RWPE2 (cell line): ENCODE measurements at regions not wholly inside any gene's neighbourhood (a gene's known extent, or its start where the extent isn't known, plus 50 kb on each side); places are given as distances from the start of the nearest gene placed in this dataset.
A peak's percentile ranks its signal among the peaks of the same experiment; 100 is the strongest.

ENCODE experiments used
- ATAC-seq: fragments of 200-7000 bp; cut with Tn5 transposase; 3 replicates; pipeline ENCODE4 v1.9.1; 2021; ENCODE audit warnings: low read depth
- DNase-seq: peaks from one replicate; pipeline ENCODE4 v3.0.0-alpha.2; 2020; ENCODE audit warnings: low spot score
- H3K27ac ChIP-seq: fragments of 450-650 bp; 2 replicates; pipeline ENCODE4 v1.5.1; 2017; ENCODE audit warnings: mild to moderate bottlenecking; ENCODE audit not compliant: poor library complexity, severe bottlenecking
- H3K27me3 ChIP-seq: fragments of 250-450 bp; sonication (Bioruptor Pico); 2 replicates; pipeline ENCODE4 v1.5.1; 2021; ENCODE audit warnings: mild to moderate bottlenecking, moderate library complexity; ENCODE audit not compliant: insufficient read depth, poor library complexity, severe bottlenecking
- H3K36me3 ChIP-seq: fragments of 250-450 bp; sonication (Bioruptor Pico); 2 replicates; pipeline ENCODE4 v1.5.1; 2020; ENCODE audit warnings: low read depth, mild to moderate bottlenecking, moderate library complexity
- H3K4me1 ChIP-seq: fragments of 250-450 bp; sonication (Bioruptor Pico); 2 replicates; pipeline ENCODE4 v1.5.1; 2021; ENCODE audit warnings: mild to moderate bottlenecking, moderate library complexity; ENCODE audit not compliant: insufficient read depth, poor library complexity, severe bottlenecking
- H3K4me3 ChIP-seq: fragments of 250-450 bp; sonication (Bioruptor Pico); 2 replicates; pipeline ENCODE4 v1.5.1; 2021; ENCODE audit warnings: mild to moderate bottlenecking, moderate library complexity; ENCODE audit not compliant: severe bottlenecking
- H3K9me3 ChIP-seq: fragments of 250-450 bp; sonication (Bioruptor Pico); 2 replicates; pipeline ENCODE4 v1.5.1; 2021; ENCODE audit warnings: mild to moderate bottlenecking, moderate library complexity; ENCODE audit not compliant: severe bottlenecking
- CTCF ChIP-seq: fragments of 450-650 bp; IDR thresholded peaks from one replicate; pipeline ENCODE4 v1.5.1; 2017; ENCODE audit warnings: mild to moderate bottlenecking, moderate library complexity; ENCODE audit not compliant: poor library complexity, severe bottlenecking

GRCh38 chr7:81165070-81165469 is 246.2 kb upstream of the SEMA3C start:
- no peak for TF ChIP-seq CTCF
- Histone ChIP-seq H3K27ac (no peak overlapping the region), H3K4me3 (no peak overlapping the region), H3K36me3 (no peaks in the 10 kb centered on the region), H3K9me3 (no peaks in the 10 kb centered on the region), H3K27me3 (no peaks in the 10 kb centered on the region), H3K4me1 (peaks cover 4% of the 10 kb centered on the region)
- DNase-seq, result no peak
- ATAC-seq, result no peak

GRCh38 chr7:81162771-81163525 is 244.1 kb upstream of the SEMA3C start:
- Histone ChIP-seq H3K27ac (no peak overlapping the region), H3K9me3 (no peaks in the 10 kb centered on the region), H3K4me1 (no peaks in the 10 kb centered on the region), H3K27me3 (no peaks in the 10 kb centered on the region), H3K4me3 (no peak overlapping the region), H3K36me3 (no peaks in the 10 kb centered on the region)
- TF ChIP-seq CTCF, result no peak
- ATAC-seq, result no peak
- DNase-seq, result no peak

GRCh38 chr7:81162234-81162633 is 243.4 kb upstream of the SEMA3C start:
- H3K4me1 ChIP-seq, result no peaks in the 10 kb centered on the region
- no peak overlapping the region for H3K27ac ChIP-seq
- no peak for ATAC-seq
- H3K4me3 ChIP-seq, result no peak overlapping the region
- no peak for DNase-seq
- no peaks in the 10 kb centered on the region for H3K27me3 ChIP-seq
- H3K9me3 ChIP-seq, result no peaks in the 10 kb centered on the region
- TF ChIP-seq CTCF, result no peak
- H3K36me3 ChIP-seq, result no peaks in the 10 kb centered on the region

GRCh38 chr7:81161451-81162075 is 242.7 kb upstream of the SEMA3C start:
- H3K4me1 ChIP-seq, result no peaks in the 10 kb centered on the region
- DNase-seq, result no peak
- no peaks in the 10 kb centered on the region for H3K36me3 ChIP-seq
- no peak overlapping the region for H3K4me3 ChIP-seq
- peak; percentile 96 for ATAC-seq
- no peak for TF ChIP-seq CTCF
- H3K9me3 ChIP-seq, result no peaks in the 10 kb centered on the region
- no peaks in the 10 kb centered on the region for H3K27me3 ChIP-seq
- H3K27ac ChIP-seq, result no peak overlapping the region

GRCh38 chr7:81159402-81159801 is 240.6 kb upstream of the SEMA3C start:
- no peak for ATAC-seq
- DNase-seq, result no peak
- H3K4me3 ChIP-seq, result no peak overlapping the region
- no peak for TF ChIP-seq CTCF
- no peak overlapping the region for H3K27ac ChIP-seq
- H3K27me3 ChIP-seq, result no peaks in the 10 kb centered on the region
- H3K4me1 ChIP-seq, result no peaks in the 10 kb centered on the region
- H3K36me3 ChIP-seq, result no peaks in the 10 kb centered on the region
- H3K9me3 ChIP-seq, result no peaks in the 10 kb centered on the region
